CD14-positive monocyte (primary cell): ENCODE measurements at regions not wholly inside any gene's neighbourhood (a gene's known extent, or its start where the extent isn't known, plus 50 kb on each side); places are given as distances from the start of the nearest gene placed in this dataset.

Experiments used
- DNase-seq, 3 donors: peaks; one replicate each; pipeline ENCODE4 v3.0.0-alpha.2; 2011 to 2022
- H2AFZ ChIP-seq: 2 replicates; pipeline ENCODE4 v1.6.0; 2012; ENCODE audit warnings: mild to moderate bottlenecking, low read depth, low read length, inconsistent platforms; ENCODE audit not compliant: insufficient read depth, poor library complexity, severe bottlenecking
- H3K27ac ChIP-seq, 2 donors: 1 replicate in 1 of 2; 2 replicates in 1 of 2; pipeline ENCODE4 v1.5.1; 2012 to 2013; ENCODE audit warnings: low read length in 2 of 2, control low read depth in 1 of 2, inconsistent platforms in 1 of 2, low read depth in 1 of 2, mild to moderate bottlenecking in 1 of 2
- H3K27me3 ChIP-seq, 2 donors: one replicate each; pipeline versions ENCODE4 v1.6.0 to v1.6.1; 2011 to 2013; ENCODE audit warnings: low read length in 2 of 2; ENCODE audit not compliant: control insufficient read depth in 2 of 2, insufficient read depth in 2 of 2
- H3K36me3 ChIP-seq, 2 donors: replicated peaks in 1 of 2; 1 replicate in 1 of 2; 2 replicates in 1 of 2; pipeline versions ENCODE4 v1.5.1 to v1.6.1; 2012 to 2013; ENCODE audit warnings: low read length in 2 of 2, control low read depth in 1 of 2, inconsistent platforms in 1 of 2, mild to moderate bottlenecking in 1 of 2; ENCODE audit not compliant: insufficient read depth in 2 of 2, control insufficient read depth in 1 of 2
- H3K4me1 ChIP-seq, 2 donors: 1 replicate in 1 of 2; 2 replicates in 1 of 2; pipeline versions ENCODE4 v1.5.1 to v1.6.1; 2012 to 2013; ENCODE audit warnings: low read length in 2 of 2, control low read depth in 1 of 2, inconsistent platforms in 1 of 2, mild to moderate bottlenecking in 1 of 2, moderate library complexity in 1 of 2; ENCODE audit not compliant: insufficient read depth in 2 of 2, control insufficient read depth in 1 of 2
- H3K4me2 ChIP-seq: replicated peaks from 2 replicates; pipeline ENCODE3; 2012; ENCODE audit warnings: low read length, moderate library complexity, mild to moderate bottlenecking; ENCODE audit not compliant: poor library complexity, severe bottlenecking; ENCODE audit errors: extremely low read depth
- H3K4me3 ChIP-seq, 3 experiments: fragments of 200-600 bp in 1 of 3; sonication (generic) in 1 of 3; replicated peaks in 1 of 3; 1 replicate in 2 of 3; 2 replicates in 1 of 3; pipeline ENCODE4 v1.5.1; 2011 to 2013; ENCODE audit warnings: low read length in 3 of 3, mild to moderate bottlenecking in 3 of 3, control low read depth in 2 of 3, low read depth in 2 of 3, inconsistent platforms in 1 of 3, moderate library complexity in 1 of 3
- H3K79me2 ChIP-seq: 2 replicates; pipeline ENCODE4 v1.6.0; 2012; ENCODE audit warnings: mild to moderate bottlenecking, control low read depth, inconsistent platforms, low read length, moderate library complexity; ENCODE audit not compliant: insufficient read depth
- H3K9ac ChIP-seq: 2 replicates; pipeline ENCODE4 v1.6.0; 2017; ENCODE audit warnings: low read length, mild to moderate bottlenecking; ENCODE audit not compliant: insufficient read depth, poor library complexity, severe bottlenecking
- H3K9me3 ChIP-seq, 2 donors: replicated peaks in 1 of 2; 1 replicate in 1 of 2; 2 replicates in 1 of 2; pipeline versions ENCODE4 v1.5.1 to v1.6.1; 2012 to 2013; ENCODE audit warnings: low read length in 2 of 2, control low read depth in 1 of 2; ENCODE audit not compliant: control insufficient read depth in 1 of 2, insufficient read depth in 1 of 2
- H4K20me1 ChIP-seq: 2 replicates; pipeline ENCODE4 v1.6.0; 2012; ENCODE audit warnings: mild to moderate bottlenecking, low read length, control low read depth, moderate library complexity; ENCODE audit not compliant: insufficient read depth
- H3K27ac Mint-ChIP-seq, 7 donors: one replicate each; pipeline ENCODE4 v1.8.0; 2020; ENCODE audit warnings: mild to moderate bottlenecking in 7 of 7, mixed read lengths in 7 of 7, moderate library complexity in 6 of 7, inconsistent platforms in 2 of 7
- H3K27me3 Mint-ChIP-seq, 3 donors: one replicate each; pipeline ENCODE4 v1.8.0; 2021 to 2022; ENCODE audit warnings: low read depth in 3 of 3, mild to moderate bottlenecking in 3 of 3, mixed read lengths in 3 of 3, moderate library complexity in 3 of 3, inconsistent platforms in 1 of 3
- H3K36me3 Mint-ChIP-seq, 2 donors: one replicate each; pipeline ENCODE4 v1.8.0; 2020; ENCODE audit warnings: mixed read lengths in 2 of 2, inconsistent platforms in 1 of 2, mild to moderate bottlenecking in 1 of 2
- H3K4me1 Mint-ChIP-seq: one replicate; pipeline ENCODE4 v1.8.0; 2020; ENCODE audit warnings: mild to moderate bottlenecking, mixed read lengths
- H3K4me3 Mint-ChIP-seq, 2 donors: one replicate each; pipeline ENCODE4 v1.8.0; 2020; ENCODE audit warnings: mild to moderate bottlenecking in 2 of 2, mixed read lengths in 2 of 2, moderate library complexity in 1 of 2
- H3K9me3 Mint-ChIP-seq, 7 donors: one replicate each; pipeline ENCODE4 v1.8.0; 2020 to 2022; ENCODE audit warnings: mixed read lengths in 7 of 7, mild to moderate bottlenecking in 6 of 7, moderate library complexity in 6 of 7, inconsistent platforms in 2 of 7
- WGBS: methylation state at CpG from one replicate; pipeline ENCODE4 v1.1.5; 2013; ENCODE audit warnings: missing lambda C conversion rate; ENCODE audit not compliant: insufficient coverage; 5-methylcytosine and 5-hydroxymethylcytosine counted together
- intact Hi-C, 2 donors: fragments of 100-400 bp; cut with micrococcal nuclease; formaldehyde crosslinking; loops; one replicate each; pipeline versions ENCODE4 v1.15.0 to v1.15.1; 2023
- TF ChIP-seq, protein P1 (sequence below): fragments of 200-600 bp; IDR thresholded peaks from one replicate; pipeline ENCODE4 v1.8.0; 2022; ENCODE audit warnings: antibody characterized with exemption, mild to moderate bottlenecking

DNA sequence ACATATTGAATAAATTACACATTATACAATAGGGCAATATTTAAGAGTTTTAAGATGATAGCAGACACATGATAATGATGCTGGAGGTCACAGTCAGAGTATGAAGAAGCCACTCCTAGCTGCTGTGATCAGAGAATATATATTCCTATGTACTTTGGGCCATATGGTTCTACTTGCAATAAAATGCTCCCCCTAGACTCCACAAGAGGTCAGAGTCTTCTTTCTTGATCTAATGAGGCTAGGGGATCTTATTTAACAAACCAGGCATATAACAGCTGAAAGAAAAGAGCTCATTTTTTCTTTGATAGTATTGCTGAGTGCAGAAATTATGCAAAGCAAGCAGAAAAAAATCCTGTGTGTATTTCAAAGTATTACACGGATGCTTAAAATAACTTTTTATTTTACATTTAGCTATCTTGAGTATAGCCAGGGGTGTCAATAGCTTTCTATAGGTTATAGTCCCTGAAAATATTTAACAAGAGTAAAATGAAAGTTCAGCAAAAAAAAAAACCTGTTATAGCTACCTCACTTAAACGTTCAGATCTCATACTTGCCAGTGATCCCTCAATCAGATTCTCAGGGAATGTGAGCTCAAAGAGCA lies 748.7 kb upstream of the CHAC2 start:
- Histone ChIP-seq H3K27ac (no peak overlapping the region), H3K4me3 (no peak overlapping the region), H3K4me2 (no peak overlapping the region), H2AFZ (no peak overlapping the region), H3K36me3 (no peaks in the 10 kb centered on the region), H3K9me3 (peaks cover 3 to 5% of the 10 kb centered on the region in 2 donors), H3K9ac (no peak overlapping the region), H4K20me1 (no peaks in the 10 kb centered on the region), H3K27me3 (no peaks in the 10 kb centered on the region), H3K4me1 (no peaks in the 10 kb centered on the region), H3K79me2 (no peaks in the 10 kb centered on the region)
- no peaks in the 10 kb centered on the region for H3K4me1 Mint-ChIP-seq
- H3K9me3 Mint-ChIP-seq, result peaks cover 3 to 13% (median 5%) of the 10 kb centered on the region in 7 donors
- WGBS, result no CpG with 5 or more reads among the region's 2 CpGs
- TF ChIP-seq, protein P1, sequence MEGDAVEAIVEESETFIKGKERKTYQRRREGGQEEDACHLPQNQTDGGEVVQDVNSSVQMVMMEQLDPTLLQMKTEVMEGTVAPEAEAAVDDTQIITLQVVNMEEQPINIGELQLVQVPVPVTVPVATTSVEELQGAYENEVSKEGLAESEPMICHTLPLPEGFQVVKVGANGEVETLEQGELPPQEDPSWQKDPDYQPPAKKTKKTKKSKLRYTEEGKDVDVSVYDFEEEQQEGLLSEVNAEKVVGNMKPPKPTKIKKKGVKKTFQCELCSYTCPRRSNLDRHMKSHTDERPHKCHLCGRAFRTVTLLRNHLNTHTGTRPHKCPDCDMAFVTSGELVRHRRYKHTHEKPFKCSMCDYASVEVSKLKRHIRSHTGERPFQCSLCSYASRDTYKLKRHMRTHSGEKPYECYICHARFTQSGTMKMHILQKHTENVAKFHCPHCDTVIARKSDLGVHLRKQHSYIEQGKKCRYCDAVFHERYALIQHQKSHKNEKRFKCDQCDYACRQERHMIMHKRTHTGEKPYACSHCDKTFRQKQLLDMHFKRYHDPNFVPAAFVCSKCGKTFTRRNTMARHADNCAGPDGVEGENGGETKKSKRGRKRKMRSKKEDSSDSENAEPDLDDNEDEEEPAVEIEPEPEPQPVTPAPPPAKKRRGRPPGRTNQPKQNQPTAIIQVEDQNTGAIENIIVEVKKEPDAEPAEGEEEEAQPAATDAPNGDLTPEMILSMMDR, result no peak
- no peak overlapping the region for H3K4me3 Mint-ChIP-seq
- peaks cover 0 to 1% (median 0%) of the 10 kb centered on the region in 3 donors for H3K27me3 Mint-ChIP-seq
- H3K27ac Mint-ChIP-seq, result no peak overlapping the region
- intact Hi-C loops, result no loop called here
- no peak for DNase-seq
- no peaks in the 10 kb centered on the region for H3K36me3 Mint-ChIP-seq

DNA sequence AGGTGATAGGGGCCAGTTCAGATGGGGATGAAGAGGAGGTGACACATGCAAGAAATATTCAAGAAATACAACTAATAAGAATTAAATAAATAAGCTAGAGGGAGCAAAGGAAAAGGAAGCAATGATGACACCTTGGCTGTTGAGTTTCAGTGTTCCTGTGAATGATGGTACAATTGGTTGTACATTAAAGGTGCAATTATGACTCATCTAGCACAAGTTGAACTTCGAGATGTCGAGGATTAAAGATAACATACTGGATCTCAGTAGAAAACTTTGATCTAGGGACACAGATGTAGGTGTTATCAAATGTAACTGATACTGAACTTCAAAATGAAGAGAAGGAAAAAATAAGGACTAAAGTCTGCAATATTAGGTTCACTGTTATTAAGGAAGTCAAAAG lies 760.6 kb upstream of the CHAC2 start:
- WGBS, result no CpG with 5 or more reads among the region's 2 CpGs
- Histone ChIP-seq H3K9me3 (no peaks in the 10 kb centered on the region), H3K4me3 (no peak overlapping the region), H3K9ac (no peak overlapping the region), H3K27me3 (no peaks in the 10 kb centered on the region), H2AFZ (no peak overlapping the region), H3K4me1 (no peaks in the 10 kb centered on the region), H3K4me2 (no peak overlapping the region), H3K27ac (no peak overlapping the region), H3K79me2 (no peaks in the 10 kb centered on the region), H3K36me3 (no peaks in the 10 kb centered on the region), H4K20me1 (no peaks in the 10 kb centered on the region)
- H3K9me3 Mint-ChIP-seq, result peaks cover 0 to 7% (median 0%) of the 10 kb centered on the region in 7 donors
- peaks cover 0 to 3% (median 0%) of the 10 kb centered on the region in 3 donors for H3K27me3 Mint-ChIP-seq
- H3K27ac Mint-ChIP-seq, result no peak overlapping the region
- DNase-seq, result no peak
- no peaks in the 10 kb centered on the region for H3K4me1 Mint-ChIP-seq
- no peaks in the 10 kb centered on the region for H3K36me3 Mint-ChIP-seq
- TF ChIP-seq, protein P1, result no peak
- intact Hi-C loops, result no loop called here
- H3K4me3 Mint-ChIP-seq, result no peak overlapping the region
